Esophagus squamous epithelium (tissue), 5 donors: ENCODE measurements at regions not wholly inside any gene's neighbourhood (a gene's known extent, or its start where the extent isn't known, plus 50 kb on each side); places are given as distances from the start of the nearest gene placed in this dataset.

Experiments
- DNase-seq: peaks from one replicate; lab custom pipeline; 2025; lab: John Stamatoyannopoulos, UW
- H3K27ac ChIP-seq, 4 donors: fragments of 200-600 bp; sonication (generic); one replicate each; pipeline ENCODE4 v1.5.1; 2016 to 2019; ENCODE audit warnings: mild to moderate bottlenecking in 1 of 4
- H3K27me3 ChIP-seq, 4 donors: fragments of 200-600 bp; sonication (generic); 1 replicate in 3 of 4; 2 replicates in 1 of 4; pipeline versions ENCODE4 v1.5.1 to v1.6.0; 2017 to 2021; ENCODE audit warnings: antibody characterized with exemption in 1 of 4
- H3K36me3 ChIP-seq, 3 donors: fragments of 200-600 bp; sonication (generic); one replicate each; pipeline ENCODE4 v1.5.1; 2016 to 2019
- H3K4me1 ChIP-seq, 3 donors: fragments of 200-600 bp; sonication (generic); one replicate each; pipeline ENCODE4 v1.5.1; 2017 to 2019
- H3K4me3 ChIP-seq, 4 donors: fragments of 200-600 bp; sonication (generic); 1 replicate in 3 of 4; 2 replicates in 1 of 4; pipeline ENCODE4 v1.5.1; 2016 to 2019; ENCODE audit warnings: mild to moderate bottlenecking in 2 of 4, moderate library complexity in 1 of 4
- H3K9me3 ChIP-seq, 3 donors: fragments of 200-600 bp; sonication (generic); one replicate each; pipeline ENCODE4 v1.5.1; 2016 to 2019
- POLR2A ChIP-seq, 4 donors: fragments of 450-650 bp; IDR thresholded peaks; one replicate each; pipeline ENCODE4 v1.6.1; 2017; ENCODE audit warnings: antibody characterized with exemption in 4 of 4, mild to moderate bottlenecking in 4 of 4, moderate library complexity in 3 of 4
- WGBS, 2 donors: methylation state at CpG; one replicate each; pipeline ENCODE4 v1.1.5; 2018; 5-methylcytosine and 5-hydroxymethylcytosine counted together
- intact Hi-C: fragments of 100-400 bp; cut with DNase I; formaldehyde crosslinking; loops from one replicate; pipeline ENCODE4 v1.15.0; 2022
- TF ChIP-seq, protein P1 (sequence below), 6 experiments: fragments of 450-650 bp in 4 of 6; fragments of 200-600 bp in 2 of 6; sonication (generic) in 2 of 6; IDR thresholded peaks; one replicate each; pipeline ENCODE4 v1.5.1; 2016 to 2019; ENCODE audit warnings: antibody characterized with exemption in 6 of 6, mild to moderate bottlenecking in 4 of 6, moderate library complexity in 4 of 6
- donor health status: DM: yes; HTN: yes; CAD: no.

DNA sequence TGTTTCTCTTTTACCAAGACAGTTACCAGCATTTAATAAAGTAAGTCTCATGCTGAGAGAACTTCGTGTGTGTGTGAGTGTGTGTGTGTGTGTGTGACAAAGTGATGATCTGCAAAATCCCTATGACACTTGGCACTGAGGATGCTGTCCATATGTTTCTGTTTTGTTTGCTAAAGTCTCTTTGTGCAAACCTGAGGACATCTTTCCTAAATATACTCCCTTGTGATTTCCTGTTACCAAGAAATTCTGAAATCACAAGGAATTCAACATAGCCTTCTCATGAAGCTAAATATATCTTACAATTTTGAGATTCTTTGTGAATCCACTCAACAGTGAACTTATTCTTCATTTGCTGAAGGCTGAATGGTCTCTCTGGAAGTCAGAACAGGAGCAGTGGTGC lies 1359.7 kb upstream of the NRXN1 start:
- Histone ChIP-seq H3K36me3 (no peaks in the 10 kb centered on the region), H3K27me3 (no peaks in the 10 kb centered on the region), H3K9me3 (no peaks in the 10 kb centered on the region), H3K27ac (no peak overlapping the region), H3K4me1 (no peaks in the 10 kb centered on the region), H3K4me3 (no peak overlapping the region)
- 9 to 14% methylated on average over 1 of the region's 1 CpG for WGBS, 2 donors
- intact Hi-C loops, result no loop called here
- no peak for DNase-seq
- TF ChIP-seq, protein P1, sequence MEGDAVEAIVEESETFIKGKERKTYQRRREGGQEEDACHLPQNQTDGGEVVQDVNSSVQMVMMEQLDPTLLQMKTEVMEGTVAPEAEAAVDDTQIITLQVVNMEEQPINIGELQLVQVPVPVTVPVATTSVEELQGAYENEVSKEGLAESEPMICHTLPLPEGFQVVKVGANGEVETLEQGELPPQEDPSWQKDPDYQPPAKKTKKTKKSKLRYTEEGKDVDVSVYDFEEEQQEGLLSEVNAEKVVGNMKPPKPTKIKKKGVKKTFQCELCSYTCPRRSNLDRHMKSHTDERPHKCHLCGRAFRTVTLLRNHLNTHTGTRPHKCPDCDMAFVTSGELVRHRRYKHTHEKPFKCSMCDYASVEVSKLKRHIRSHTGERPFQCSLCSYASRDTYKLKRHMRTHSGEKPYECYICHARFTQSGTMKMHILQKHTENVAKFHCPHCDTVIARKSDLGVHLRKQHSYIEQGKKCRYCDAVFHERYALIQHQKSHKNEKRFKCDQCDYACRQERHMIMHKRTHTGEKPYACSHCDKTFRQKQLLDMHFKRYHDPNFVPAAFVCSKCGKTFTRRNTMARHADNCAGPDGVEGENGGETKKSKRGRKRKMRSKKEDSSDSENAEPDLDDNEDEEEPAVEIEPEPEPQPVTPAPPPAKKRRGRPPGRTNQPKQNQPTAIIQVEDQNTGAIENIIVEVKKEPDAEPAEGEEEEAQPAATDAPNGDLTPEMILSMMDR (IDR thresholded peaks at IDR 0.05), result no peak
- TF ChIP-seq POLR2A (IDR thresholded peaks at IDR 0.05), result no peak

DNA sequence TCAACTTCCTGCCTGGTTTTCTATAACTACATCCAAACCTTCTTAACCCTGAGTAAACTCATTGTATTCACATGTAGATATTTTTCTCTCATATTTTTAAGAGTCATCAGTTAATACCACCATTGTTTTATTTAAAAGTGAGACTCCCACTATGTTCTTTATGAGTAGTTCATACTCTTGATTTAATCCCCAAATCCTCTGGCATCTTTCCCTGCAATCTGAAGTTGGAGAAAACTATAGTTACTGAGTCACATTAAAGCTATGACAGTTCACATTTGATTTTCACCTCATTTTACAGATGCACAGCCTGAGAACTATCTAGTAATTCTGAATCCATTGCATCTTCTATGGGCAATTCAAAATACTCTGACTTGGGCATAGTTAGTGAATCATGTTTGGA lies 1358.7 kb upstream of the NRXN1 start:
- H3K4me3 ChIP-seq, result no peak overlapping the region
- no peaks in the 10 kb centered on the region for H3K9me3 ChIP-seq
- H3K27me3 ChIP-seq, result no peaks in the 10 kb centered on the region
- no peaks in the 10 kb centered on the region for H3K36me3 ChIP-seq
- intact Hi-C loops, result no loop called here
- H3K27ac ChIP-seq, result no peak overlapping the region
- TF ChIP-seq, protein P1 (IDR thresholded peaks at IDR 0.05), result no peak
- TF ChIP-seq POLR2A (IDR thresholded peaks at IDR 0.05), result no peak
- H3K4me1 ChIP-seq, result no peaks in the 10 kb centered on the region
- no peak for DNase-seq

- intact Hi-C loops, result no loop called here
- Histone ChIP-seq H3K4me3 (no peak overlapping the region), H3K27ac (no peak overlapping the region), H3K4me1 (no peaks in the 10 kb centered on the region), H3K27me3 (no peaks in the 10 kb centered on the region), H3K9me3 (no peaks in the 10 kb centered on the region), H3K36me3 (no peaks in the 10 kb centered on the region)
- TF ChIP-seq, protein P1 (IDR thresholded peaks at IDR 0.05), result no peak
- 64 to 65% methylated on average over 5 of the region's 5 CpGs for WGBS, 2 donors
- no peak for DNase-seq
Observed at GRCh38 chr2:52387937-52388590, 1356.1 kb upstream of the NRXN1 start.

GRCh38 chr2:52386433-52387030 lies 1354.6 kb upstream of the NRXN1 start:
- WGBS, 2 donors, result 71 to 88% methylated on average over 1 of the region's 1 CpG
- no peaks in the 10 kb centered on the region for H3K9me3 ChIP-seq
- TF ChIP-seq POLR2A (IDR thresholded peaks at IDR 0.05), result no peak
- TF ChIP-seq, protein P1 (IDR thresholded peaks at IDR 0.05), result no peak
- no peak overlapping the region for H3K27ac ChIP-seq
- H3K4me1 ChIP-seq, result no peaks in the 10 kb centered on the region
- no peaks in the 10 kb centered on the region for H3K36me3 ChIP-seq
- H3K4me3 ChIP-seq, result no peak overlapping the region
- DNase-seq, result no peak
- H3K27me3 ChIP-seq, result no peaks in the 10 kb centered on the region
- intact Hi-C loops, result no loop called here

GRCh38 chr2:52383541-52383940 lies 1351.6 kb upstream of the NRXN1 start:
- no peaks in the 10 kb centered on the region for H3K9me3 ChIP-seq
- H3K4me3 ChIP-seq, result no peak overlapping the region
- H3K36me3 ChIP-seq, result no peaks in the 10 kb centered on the region
- H3K27me3 ChIP-seq, result no peaks in the 10 kb centered on the region
- TF ChIP-seq, protein P1 (IDR thresholded peaks at IDR 0.05), result no peak
- TF ChIP-seq POLR2A (IDR thresholded peaks at IDR 0.05), result no peak
- DNase-seq, result no peak
- WGBS, 2 donors, result 53 to 72% methylated on average over 2 of the region's 2 CpGs
- intact Hi-C loops, result no loop called here
- H3K4me1 ChIP-seq, result no peaks in the 10 kb centered on the region
- no peak overlapping the region for H3K27ac ChIP-seq
